Transverse colon (tissue), 4 donors: ENCODE measurements at regions not wholly inside any gene's neighbourhood (a gene's known extent, or its start where the extent isn't known, plus 50 kb on each side); places are given as distances from the start of the nearest gene placed in this dataset.

ENCODE experiments used
- DNase-seq: peaks from one replicate; pipeline ENCODE4 v3.0.0-alpha.2; 2019
- H3K27ac ChIP-seq, 4 donors: fragments of 200-600 bp; sonication (generic); 2 replicates each; pipeline ENCODE4 v1.5.1; 2016 to 2018; ENCODE audit warnings: inconsistent platforms in 4 of 4
- H3K27me3 ChIP-seq: fragments of 200-600 bp; sonication (generic); 2 replicates; pipeline ENCODE4 v1.5.1; 2017; ENCODE audit warnings: inconsistent platforms
- H3K36me3 ChIP-seq, 4 donors: fragments of 200-600 bp; sonication (generic); 2 replicates each; pipeline ENCODE4 v1.5.1; 2017 to 2019; ENCODE audit warnings: inconsistent platforms in 4 of 4
- H3K4me1 ChIP-seq, 4 donors: fragments of 200-600 bp; sonication (generic); 2 replicates each; pipeline ENCODE4 v1.5.1; 2017 to 2020; ENCODE audit warnings: inconsistent platforms in 4 of 4
- H3K4me3 ChIP-seq, 4 donors: fragments of 200-600 bp; sonication (generic); 1 replicate in 1 of 4; 2 replicates in 3 of 4; pipeline versions ENCODE4 v1.5.1 to v1.6.1; 2017 to 2019; ENCODE audit warnings: inconsistent platforms in 4 of 4
- H3K9me3 ChIP-seq, 2 donors: fragments of 200-600 bp; sonication (generic); 2 replicates each; pipeline ENCODE4 v1.5.1; 2017 to 2019; ENCODE audit warnings: inconsistent platforms in 2 of 2
- CTCF ChIP-seq, 5 experiments: fragments of 200-600 bp in 3 of 5; fragments of 450-650 bp in 2 of 5; sonication (generic) in 3 of 5; IDR thresholded peaks; 1 replicate in 2 of 5; 2 replicates in 3 of 5; pipeline ENCODE4 v1.5.1; 2016 to 2017; ENCODE audit warnings: antibody characterized with exemption in 5 of 5, inconsistent platforms in 3 of 5, mild to moderate bottlenecking in 2 of 5, moderate library complexity in 1 of 5
- EP300 ChIP-seq: sonication (generic); formaldehyde crosslinking; IDR thresholded peaks from one replicate; pipeline ENCODE4 v1.6.1; 2017; ENCODE audit warnings: antibody characterized with exemption, low read depth
- POLR2A ChIP-seq: fragments of 450-650 bp; IDR thresholded peaks from one replicate; pipeline ENCODE4 v1.6.1; 2016; ENCODE audit warnings: antibody characterized with exemption, mild to moderate bottlenecking, moderate library complexity
- POLR2AphosphoS5 ChIP-seq, 3 donors: sonication (generic); formaldehyde crosslinking; IDR thresholded peaks; one replicate each; pipeline ENCODE4 v1.6.1; 2016; ENCODE audit warnings: antibody characterized with exemption in 3 of 3
- WGBS, 2 donors: methylation state at CpG; one replicate each; pipeline ENCODE4 v1.1.5; 2018; ENCODE audit warnings: low coverage in 1 of 2; 5-methylcytosine and 5-hydroxymethylcytosine counted together
- in situ Hi-C, 4 donors: fragments of 200-750 bp; cut with MboI; loops; one replicate each; pipeline versions ENCODE4 v1.15.0 to v1.15.1; 2017; ENCODE audit warnings: low sequenced_read_pairs in 3 of 4, low pct_ligation_motif_present in 1 of 4, low pct_unique_long_range_greater_than_20kb in 1 of 4
- intact Hi-C: fragments of 100-400 bp; cut with DNase I; formaldehyde crosslinking; loops from one replicate; pipeline ENCODE4 v1.15.1; 2023; ENCODE audit warnings: low total_unique reads

GRCh38 chr4:79673377-79673776 is 265.3 kb upstream of the GK2 start:
- DNase-seq, result no peak
- no peaks in the 10 kb centered on the region for H3K4me1 ChIP-seq
- TF ChIP-seq POLR2AphosphoS5 (IDR thresholded peaks at IDR 0.05) (no peak), EP300 (no peak), POLR2A (no peak), CTCF (IDR thresholded peaks at IDR 0.05) (no peak)
- H3K27ac ChIP-seq, result no peak overlapping the region
- intact Hi-C loops (no loop called here), in situ Hi-C loops (no loop called here)
- 67 to 75% methylated on average over 7 of the region's 7 CpGs for WGBS, 2 donors
- no peak overlapping the region for H3K4me3 ChIP-seq
- H3K9me3 ChIP-seq, result no peaks in the 10 kb centered on the region
- no peaks in the 10 kb centered on the region for H3K27me3 ChIP-seq
- H3K36me3 ChIP-seq, result no peaks in the 10 kb centered on the region

- 77 to 83% methylated on average over 3 of the region's 3 CpGs for WGBS, 2 donors
- in situ Hi-C loops (no loop called here), intact Hi-C loops (no loop called here)
- no peaks in the 10 kb centered on the region for H3K4me1 ChIP-seq
- TF ChIP-seq CTCF (IDR thresholded peaks at IDR 0.05) (no peak), POLR2AphosphoS5 (IDR thresholded peaks at IDR 0.05) (no peak), EP300 (no peak), POLR2A (no peak)
- no peaks in the 10 kb centered on the region for H3K27me3 ChIP-seq
- no peak overlapping the region for H3K27ac ChIP-seq
- no peaks in the 10 kb centered on the region for H3K36me3 ChIP-seq
- no peak for DNase-seq
- H3K9me3 ChIP-seq, result no peaks in the 10 kb centered on the region
- H3K4me3 ChIP-seq, result no peak overlapping the region
Observed at GRCh38 chr4:79666875-79667274, 258.8 kb upstream of the GK2 start.

GRCh38 chr4:79666112-79666511 is 258.1 kb upstream of the GK2 start:
- Histone ChIP-seq H3K27ac (no peak overlapping the region), H3K4me1 (no peaks in the 10 kb centered on the region), H3K9me3 (no peaks in the 10 kb centered on the region), H3K36me3 (no peaks in the 10 kb centered on the region), H3K4me3 (no peak overlapping the region), H3K27me3 (no peaks in the 10 kb centered on the region)
- TF ChIP-seq POLR2A (no peak), POLR2AphosphoS5 (IDR thresholded peaks at IDR 0.05) (no peak), EP300 (no peak), CTCF (IDR thresholded peaks at IDR 0.05) (no peak)
- in situ Hi-C loops, result no loop called here
- DNase-seq, result no peak
- 44 to 56% methylated on average over 1 of the region's 1 CpG for WGBS, 2 donors
- intact Hi-C loops, result no loop called here

- 85 to 90% methylated on average over 2 to 4 of the region's 4 CpGs for WGBS, 2 donors
- TF ChIP-seq CTCF (IDR thresholded peaks at IDR 0.05) (no peak), EP300 (no peak), POLR2A (no peak), POLR2AphosphoS5 (IDR thresholded peaks at IDR 0.05) (no peak)
- Histone ChIP-seq H3K27me3 (no peaks in the 10 kb centered on the region), H3K4me3 (no peak overlapping the region), H3K27ac (no peak overlapping the region), H3K9me3 (no peaks in the 10 kb centered on the region), H3K4me1 (no peaks in the 10 kb centered on the region), H3K36me3 (no peaks in the 10 kb centered on the region)
- intact Hi-C loops (no loop called here), in situ Hi-C loops (no loop called here)
- no peak for DNase-seq
Observed at GRCh38 chr4:79663865-79664264, 255.8 kb upstream of the GK2 start.
